ENCODE measurements at regions not wholly inside any gene's neighbourhood (a gene's known extent, or its start where the extent isn't known, plus 50 kb on each side); places are given as distances from the start of the nearest gene placed in this dataset.

GRCh38 chr19:28501976-28502375, 711.0 kb downstream of the UQCRFS1 start:
- DNase-seq (ENCODE audit: low read depth, low spot score) = no peak
- no peaks in the 10 kb centered on the region for H4K20me1 ChIP-seq (replicated peaks; ENCODE audit: control insufficient read depth, extremely low read depth, insufficient read depth, low read length)
- no peaks in the 10 kb centered on the region for H3K27me3 ChIP-seq (ENCODE audit: control insufficient read depth in 2 of 2, insufficient read depth in 2 of 2, low read length in 2 of 2)
- ChIA-PET CTCF (no interaction called here), POLR2A (no interaction called here)
- H3K27ac ChIP-seq (ENCODE audit: insufficient read depth, low read depth, low read length) = no peak overlapping the region
- no peak overlapping the region for H3K4me2 ChIP-seq (ENCODE audit: insufficient read depth, low read length)
- no peaks in the 10 kb centered on the region for H3K79me2 ChIP-seq (ENCODE audit: control insufficient read depth, insufficient read depth, low read length)
- no peaks in the 10 kb centered on the region for H3K9me1 ChIP-seq (replicated peaks; ENCODE audit: control insufficient read depth, extremely low read depth, insufficient read depth, low read length)
- no peak overlapping the region for H3K4me3 ChIP-seq (replicated peaks in 1 of 3; ENCODE audit: insufficient read depth in 1 of 3, low read depth in 1 of 3, low read length in 3 of 3)
- dilution Hi-C loops (cut with MboI; ENCODE audit: extremely low pct_ligation_motif_present, low sequenced_read_pairs) = no loop called here
- H3K9me3 ChIP-seq (replicated peaks; ENCODE audit: control insufficient read depth, insufficient read depth, low read length) = no peaks in the 10 kb centered on the region
- H3K9ac ChIP-seq (replicated peaks; ENCODE audit: extremely low read depth, insufficient read depth, low read length) = no peak overlapping the region
- BruUV-seq (replicated peaks) = no TSS peak
- no peak for FAIRE-seq
- intact Hi-C loops (cut with micrococcal nuclease) = no loop called here
- H2AFZ ChIP-seq (ENCODE audit: low read depth, low read length) = no peak overlapping the region
- no peaks in the 10 kb centered on the region for H3K4me1 ChIP-seq (ENCODE audit: control insufficient read depth, extremely low read depth, insufficient read depth, low read length)
- TF ChIP-seq FOS (IDR thresholded peaks at IDR 0.05; ENCODE audit: borderline replicate concordance, insufficient read depth, low read length) (no peak), MAX (IDR thresholded peaks at IDR 0.05; ENCODE audit: insufficient read depth, insufficient read length) (no peak), POLR2A (IDR thresholded peaks at IDR 0.05; ENCODE audit: low read depth, low read length) (no peak), JUN (IDR thresholded peaks at IDR 0.05; ENCODE audit: borderline replicate concordance, insufficient read depth, insufficient read length, low read depth) (no peak), EZH2 (IDR thresholded peaks at IDR 0.05; ENCODE audit: borderline replicate concordance, low read depth, low read length, severe bottlenecking) (no peak), GATA2 (IDR thresholded peaks at IDR 0.05; ENCODE audit: insufficient read depth, insufficient read length, low read depth, low read length) (no peak), POLR2AphosphoS5 (IDR thresholded peaks at IDR 0.05; ENCODE audit: insufficient read depth, low read depth, low read length) (no peak), CTCF (IDR thresholded peaks at IDR 0.05; ENCODE audit: extremely low read depth in 1 of 2, insufficient read depth in 1 of 2, low read depth in 1 of 2, low read length in 2 of 2) (no peak), MYC (IDR thresholded peaks at IDR 0.05; ENCODE audit: low read depth, low read length) (no peak)
- H3K36me3 ChIP-seq (ENCODE audit: control insufficient read depth in 2 of 2, extremely low read depth in 1 of 2, insufficient read depth in 2 of 2, low read length in 2 of 2) = no peaks in the 10 kb centered on the region

All from endothelial cell of umbilical vein (primary cell).